Pancreas (tissue), 10 donors: ENCODE measurements at regions not wholly inside any gene's neighbourhood (a gene's known extent, or its start where the extent isn't known, plus 50 kb on each side); places are given as distances from the start of the nearest gene placed in this dataset.

Experiments
- ATAC-seq, 4 donors: fragments of 200-7000 bp; cut with Tn5 transposase; one replicate each; pipeline versions ENCODE4 v1.8.0 to v1.9.1; 2020; ENCODE audit warnings: mild to moderate bottlenecking in 4 of 4, moderate library complexity in 4 of 4
- DNase-seq, 6 donors: peaks; one replicate each; pipeline ENCODE4 v3.0.0-alpha.2; 2020
- FAIRE-seq: peaks from 2 replicates; lab custom pipeline; 2012; peaks lifted over from hg19 to GRCh38; lab: Jason Lieb, UNC
- H3K27ac ChIP-seq, 4 donors: fragments of 200-600 bp; sonication (generic); 1 replicate in 3 of 4; 2 replicates in 1 of 4; pipeline versions ENCODE4 v1.5.0 to v1.8.0; 2020
- H3K27me3 ChIP-seq, 4 donors: fragments of 200-600 bp; one replicate each; pipeline ENCODE4 v1.8.0; 2021
- H3K36me3 ChIP-seq, 3 donors: fragments of 200-600 bp; sonication (generic) in 1 of 3; one replicate each; pipeline versions ENCODE4 v1.5.0 to v1.8.0; 2020 to 2021
- H3K4me1 ChIP-seq, 3 donors: fragments of 200-600 bp; one replicate each; pipeline ENCODE4 v1.8.0; 2021
- H3K4me3 ChIP-seq, 4 donors: fragments of 200-600 bp; sonication (generic) in 2 of 4; one replicate each; pipeline versions ENCODE4 v1.5.0 to v1.8.0; 2020 to 2021
- H3K9me3 ChIP-seq, 4 donors: fragments of 200-600 bp; one replicate each; pipeline ENCODE4 v1.8.0; 2021
- WGBS, 2 donors: extraction: QIAGEN DNeasy Blood & Tissue Kit; methylation state at CpG; one replicate each; pipeline ENCODE4 v1.1.7; 2013; 5-methylcytosine and 5-hydroxymethylcytosine counted together
- intact Hi-C, 3 donors: fragments of 100-400 bp; cut with DNase I; formaldehyde crosslinking; loops; one replicate each; pipeline versions ENCODE4 v1.11.1 to v1.14.2; 2022
- TF ChIP-seq, protein P1 (sequence below), 4 donors: fragments of 200-600 bp; sonication (generic) in 3 of 4; IDR thresholded peaks; one replicate each; pipeline versions ENCODE4 v1.5.0 to v1.8.0; 2021; ENCODE audit warnings: antibody characterized with exemption in 4 of 4
- donor health status: healthy with polysubstance abuse.
- donor health status: DM: no; HTN: no; CAD: no; lungs with moderate emphysema.
- donor health status: DM: no; HTN: no; CAD: no.
- donor health status: control.
- donor health status: control.
- donor health status: Bipolar disorder and iron deficiency.
- donor health status: DM: yes; HTN: yes; CAD: no.
- donor health status: DM: no; HTN: no; CAD: no.
- donor health status: DM: no; HTN: no; CAD: no.
- donor health status: DM: yes; HTN: yes; CAD: no.

DNA sequence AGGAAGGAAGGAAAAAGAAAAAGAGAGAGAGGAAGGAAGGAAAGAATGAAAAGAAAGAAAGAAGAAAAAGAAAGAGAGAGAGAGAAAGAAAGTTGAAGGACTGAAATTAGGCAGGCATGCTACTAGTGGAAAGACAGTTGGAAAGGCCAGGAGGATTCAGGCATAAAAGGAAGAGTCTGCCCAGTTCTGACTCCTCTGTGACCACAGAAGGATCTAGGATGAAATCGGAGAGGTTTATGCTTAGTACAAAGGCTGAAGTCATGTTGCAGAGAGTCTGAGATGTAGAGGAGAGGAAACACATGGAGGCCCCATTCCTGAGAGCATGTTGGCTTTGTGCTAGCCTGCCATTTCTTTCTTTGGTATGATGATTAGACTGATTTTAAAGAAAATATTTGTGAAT, 246.5 kb upstream of the ARGLU1 start:
- TF ChIP-seq, protein P1, sequence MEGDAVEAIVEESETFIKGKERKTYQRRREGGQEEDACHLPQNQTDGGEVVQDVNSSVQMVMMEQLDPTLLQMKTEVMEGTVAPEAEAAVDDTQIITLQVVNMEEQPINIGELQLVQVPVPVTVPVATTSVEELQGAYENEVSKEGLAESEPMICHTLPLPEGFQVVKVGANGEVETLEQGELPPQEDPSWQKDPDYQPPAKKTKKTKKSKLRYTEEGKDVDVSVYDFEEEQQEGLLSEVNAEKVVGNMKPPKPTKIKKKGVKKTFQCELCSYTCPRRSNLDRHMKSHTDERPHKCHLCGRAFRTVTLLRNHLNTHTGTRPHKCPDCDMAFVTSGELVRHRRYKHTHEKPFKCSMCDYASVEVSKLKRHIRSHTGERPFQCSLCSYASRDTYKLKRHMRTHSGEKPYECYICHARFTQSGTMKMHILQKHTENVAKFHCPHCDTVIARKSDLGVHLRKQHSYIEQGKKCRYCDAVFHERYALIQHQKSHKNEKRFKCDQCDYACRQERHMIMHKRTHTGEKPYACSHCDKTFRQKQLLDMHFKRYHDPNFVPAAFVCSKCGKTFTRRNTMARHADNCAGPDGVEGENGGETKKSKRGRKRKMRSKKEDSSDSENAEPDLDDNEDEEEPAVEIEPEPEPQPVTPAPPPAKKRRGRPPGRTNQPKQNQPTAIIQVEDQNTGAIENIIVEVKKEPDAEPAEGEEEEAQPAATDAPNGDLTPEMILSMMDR (IDR thresholded peaks at IDR 0.05) = no peak
- no peak overlapping the region for H3K27ac ChIP-seq
- intact Hi-C loops = no loop called here
- DNase-seq = no peak
- H3K36me3 ChIP-seq = no peaks in the 10 kb centered on the region
- FAIRE-seq = no peak
- no peak for ATAC-seq
- no peaks in the 10 kb centered on the region for H3K27me3 ChIP-seq
- 53 to 63% methylated on average over 1 of the region's 1 CpG for WGBS, 2 donors
- H3K4me1 ChIP-seq = no peaks in the 10 kb centered on the region
- H3K9me3 ChIP-seq = no peaks in the 10 kb centered on the region
- H3K4me3 ChIP-seq = no peak overlapping the region

DNA sequence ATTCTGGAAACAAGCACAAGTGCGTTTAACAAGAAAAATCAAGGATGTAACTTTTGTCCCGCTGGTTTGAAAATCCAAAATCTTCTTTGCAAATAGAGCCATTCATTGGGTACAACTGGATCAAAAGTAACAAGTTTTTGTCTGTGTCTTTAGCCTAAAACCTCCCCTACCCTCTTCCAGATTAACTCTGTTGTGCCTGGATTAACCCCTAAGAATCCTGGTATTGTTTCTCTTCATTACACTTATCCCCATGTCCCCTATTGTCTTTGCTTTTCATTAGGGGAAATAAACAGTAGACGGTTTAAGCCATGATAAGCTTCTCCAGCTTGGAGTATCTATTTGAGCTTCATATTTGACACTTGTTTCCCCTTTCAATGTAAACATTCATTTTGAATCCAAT, 242.1 kb upstream of the ARGLU1 start:
- TF ChIP-seq, protein P1 (IDR thresholded peaks at IDR 0.05) = no peak
- DNase-seq (no peak), FAIRE-seq (no peak), ATAC-seq (no peak)
- no peaks in the 10 kb centered on the region for H3K27me3 ChIP-seq
- no peak overlapping the region for H3K4me3 ChIP-seq
- 75 to 77% methylated on average over 3 of the region's 3 CpGs for WGBS, 2 donors
- intact Hi-C loops = no loop called here
- H3K4me1 ChIP-seq = no peaks in the 10 kb centered on the region
- H3K27ac ChIP-seq = no peak overlapping the region
- H3K9me3 ChIP-seq = no peaks in the 10 kb centered on the region
- H3K36me3 ChIP-seq = no peaks in the 10 kb centered on the region

DNA sequence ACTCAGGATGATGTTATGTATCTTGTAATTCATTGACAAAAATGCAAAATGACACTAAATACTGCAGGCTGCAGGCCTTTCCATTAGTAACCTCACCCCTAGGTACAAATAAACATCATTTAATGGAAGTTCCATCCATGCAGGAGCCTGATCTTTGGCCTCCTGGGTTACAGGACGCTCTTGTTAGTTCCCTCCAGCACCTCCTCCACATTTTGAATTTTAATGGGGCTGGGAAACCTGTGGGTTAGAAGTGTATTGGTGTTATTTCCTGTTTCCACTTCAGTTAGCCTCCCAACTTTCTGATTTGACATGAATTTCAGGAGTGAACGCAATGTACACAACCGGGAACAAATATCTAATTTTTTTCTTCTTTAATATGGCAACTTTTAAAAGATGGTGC, 237.1 kb upstream of the ARGLU1 start:
- H3K9me3 ChIP-seq = no peaks in the 10 kb centered on the region
- TF ChIP-seq, protein P1 (IDR thresholded peaks at IDR 0.05) = no peak
- intact Hi-C loops = no loop called here
- no peak overlapping the region for H3K4me3 ChIP-seq
- H3K4me1 ChIP-seq = no peaks in the 10 kb centered on the region
- no peak overlapping the region for H3K27ac ChIP-seq
- DNase-seq (no peak), FAIRE-seq (no peak), ATAC-seq (no peak)
- WGBS, 2 donors = 80 to 86% methylated on average over 3 of the region's 3 CpGs
- H3K36me3 ChIP-seq = no peaks in the 10 kb centered on the region
- no peaks in the 10 kb centered on the region for H3K27me3 ChIP-seq

DNA sequence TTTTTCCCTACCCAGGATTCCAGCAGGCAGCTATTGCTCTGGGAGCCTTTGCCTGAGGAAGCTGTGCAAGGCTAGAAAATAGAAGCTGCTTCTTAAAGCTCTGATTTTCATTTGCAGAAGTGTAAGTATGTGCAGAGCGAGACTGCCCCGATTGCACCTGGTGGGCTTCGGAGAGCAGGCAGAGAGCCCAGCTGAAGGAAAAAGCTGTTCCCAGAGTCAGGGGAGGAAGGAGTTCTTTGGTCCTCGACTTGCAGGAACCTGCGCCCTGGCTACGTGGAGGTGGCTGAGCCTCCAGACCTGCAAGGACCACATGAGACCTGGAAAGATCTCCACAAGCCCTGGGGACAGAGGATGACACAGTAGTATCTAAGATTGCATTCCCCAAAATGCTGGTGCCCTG, 235.0 kb upstream of the ARGLU1 start:
- TF ChIP-seq, protein P1 (IDR thresholded peaks at IDR 0.05) = no peak
- WGBS, 2 donors = 74 to 80% methylated on average over 6 of the region's 6 CpGs
- no peak for DNase-seq
- no peak for ATAC-seq
- H3K36me3 ChIP-seq = no peaks in the 10 kb centered on the region
- no peak overlapping the region for H3K4me3 ChIP-seq
- H3K4me1 ChIP-seq = no peaks in the 10 kb centered on the region
- H3K9me3 ChIP-seq = no peaks in the 10 kb centered on the region
- intact Hi-C loops = no loop called here
- no peak for FAIRE-seq
- no peak overlapping the region for H3K27ac ChIP-seq
- no peaks in the 10 kb centered on the region for H3K27me3 ChIP-seq

DNA sequence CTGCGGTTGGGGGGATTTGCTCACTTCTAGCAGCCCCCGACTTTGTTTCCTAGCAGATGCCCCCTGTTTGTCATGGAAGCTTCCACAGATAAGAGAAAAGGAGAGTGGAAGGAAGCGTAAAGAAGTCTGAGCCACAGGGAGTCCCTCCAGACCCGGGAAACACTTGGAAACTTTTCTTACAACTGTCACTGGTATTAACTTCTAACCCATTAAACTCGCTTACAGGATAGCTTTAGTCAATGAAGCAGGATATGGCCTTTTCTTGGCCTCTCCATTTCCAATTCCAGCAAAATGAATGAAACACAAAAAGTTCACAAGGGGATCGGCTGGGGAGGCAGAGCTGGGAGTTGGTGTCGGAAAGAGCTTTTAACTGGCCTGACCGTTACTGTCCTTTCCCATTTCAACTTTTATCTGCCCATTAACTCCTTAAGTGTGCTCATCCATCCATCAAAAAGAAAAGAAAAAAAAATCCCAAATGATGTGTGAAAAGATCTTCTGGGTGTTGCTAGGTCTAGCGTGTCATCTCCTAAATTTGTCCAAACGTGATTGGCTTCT, 231.9 kb upstream of the ARGLU1 start:
- Histone ChIP-seq H3K4me1 (no peaks in the 10 kb centered on the region), H3K4me3 (no peak overlapping the region), H3K36me3 (no peaks in the 10 kb centered on the region), H3K9me3 (no peaks in the 10 kb centered on the region), H3K27ac (no peak overlapping the region), H3K27me3 (no peaks in the 10 kb centered on the region)
- FAIRE-seq (no peak), ATAC-seq (no peak), DNase-seq (no peak)
- intact Hi-C loops = no loop called here
- TF ChIP-seq, protein P1 (IDR thresholded peaks at IDR 0.05) = no peak
- WGBS, 2 donors = 69 to 75% methylated on average over 10 of the region's 10 CpGs
